NCI-H2081 treated with DMSO at 0.1 percent for 48 hours (cell line): ENCODE measurements at regions not wholly inside any gene's neighbourhood (a gene's known extent, or its start where the extent isn't known, plus 50 kb on each side); places are given as distances from the start of the nearest gene placed in this dataset.

Source experiments
- DNase-seq: peaks from one replicate; lab custom pipeline; 2025; lab: John Stamatoyannopoulos, UW

GRCh38 chr11:22491555-22492225 lies 133.9 kb downstream of the FANCF start:
- DNase-seq: no peak

GRCh38 chr11:22479971-22480720 lies 142.0 kb downstream of the SLC17A6 start:
- no peak for DNase-seq

DNA sequence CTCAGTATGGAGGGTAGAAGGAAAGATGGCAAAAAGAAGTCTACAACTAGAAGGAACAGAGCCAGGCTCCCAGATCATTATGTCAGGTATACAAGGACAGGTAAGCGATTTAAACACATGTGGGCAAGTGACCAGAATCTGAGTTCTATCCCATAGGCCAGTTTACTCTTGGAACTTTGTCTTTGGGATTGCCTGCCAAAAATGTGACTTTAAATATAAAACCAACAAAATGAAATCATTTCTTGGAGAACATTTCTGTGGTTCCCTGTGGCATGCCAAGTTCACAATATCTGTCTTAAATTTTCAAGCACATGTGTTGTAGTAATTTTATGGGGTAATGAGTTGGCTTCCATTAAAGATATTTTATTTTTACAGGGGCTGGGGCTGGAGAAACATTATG lies 141.0 kb downstream of the SLC17A6 start:
- no peak for DNase-seq

DNA sequence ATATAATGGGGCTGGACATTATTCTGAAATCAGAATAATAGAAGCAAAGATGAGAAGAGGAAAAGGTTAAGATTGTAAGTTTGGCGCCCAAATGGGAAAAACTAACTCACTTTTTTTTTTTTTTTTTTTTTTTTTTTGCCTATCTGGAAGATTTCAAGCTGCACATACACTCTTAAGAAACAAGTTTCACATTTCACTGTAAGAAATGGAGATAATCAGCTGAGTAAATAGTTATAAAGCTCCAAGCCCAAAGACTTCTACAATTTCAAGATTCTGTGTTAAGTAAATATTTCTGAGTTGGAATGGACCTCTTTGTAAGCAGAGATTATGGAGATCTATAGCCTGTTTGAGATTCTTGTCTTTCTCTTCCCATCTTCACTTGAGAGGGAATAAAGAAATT lies 140.0 kb downstream of the SLC17A6 start:
- DNase-seq: no peak

DNA sequence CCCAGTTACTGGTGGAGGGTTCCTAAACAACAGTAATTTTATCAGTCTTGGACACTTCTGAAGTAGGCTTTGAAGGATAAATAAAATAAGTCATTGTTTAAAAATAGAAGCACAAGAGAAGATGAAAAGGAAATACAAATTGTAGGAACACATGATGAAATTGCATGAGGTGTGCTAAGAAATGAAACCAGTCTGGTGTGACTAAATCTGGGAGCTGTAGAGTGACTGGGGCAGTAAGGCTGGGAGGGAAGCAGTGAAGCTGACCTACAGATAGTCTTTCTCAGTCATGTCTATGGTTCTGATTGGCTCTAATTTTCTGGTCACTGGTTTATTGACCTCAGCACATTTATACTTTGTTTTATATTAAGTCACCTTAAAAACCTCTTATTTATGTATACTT lies 139.1 kb downstream of the SLC17A6 start:
- no peak for DNase-seq

DNA sequence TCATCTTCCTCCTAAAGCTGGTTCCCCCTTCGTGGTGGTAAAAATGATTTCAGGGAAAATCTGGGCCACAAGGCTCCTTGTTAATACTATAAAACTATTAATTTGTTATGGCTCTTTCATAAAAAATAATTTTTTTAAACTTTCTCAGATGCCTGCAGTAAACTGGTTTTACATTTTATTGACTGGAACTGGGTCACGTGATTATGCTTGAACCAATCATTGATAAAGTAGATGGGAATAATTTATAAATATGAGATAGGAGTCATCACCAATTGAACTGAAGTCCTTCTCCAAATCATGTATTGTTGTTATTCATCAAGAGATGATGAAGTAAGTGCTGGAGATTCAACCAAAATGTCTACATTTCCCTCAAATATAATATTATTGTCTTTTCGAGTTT lies 138.4 kb downstream of the SLC17A6 start:
- DNase-seq: no peak

DNA sequence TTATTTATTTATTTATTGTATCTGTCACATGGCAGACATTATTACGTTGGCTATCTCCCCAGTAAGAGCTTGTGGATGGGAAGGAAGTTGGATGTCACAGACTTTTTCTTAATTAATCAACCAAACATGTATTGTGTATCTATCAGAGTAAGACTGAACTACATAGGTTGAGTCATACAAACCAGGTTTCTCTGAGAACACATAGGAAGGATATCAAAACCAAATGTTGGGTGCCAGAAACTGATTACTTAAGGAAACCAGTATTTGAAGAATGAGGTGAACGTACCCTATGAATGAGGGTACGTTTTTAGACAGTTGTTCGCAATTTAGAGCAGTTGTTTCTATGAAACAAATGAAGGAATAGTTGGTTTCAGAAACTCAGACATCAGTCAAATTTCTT lies 136.4 kb downstream of the SLC17A6 start:
- no peak for DNase-seq

DNA sequence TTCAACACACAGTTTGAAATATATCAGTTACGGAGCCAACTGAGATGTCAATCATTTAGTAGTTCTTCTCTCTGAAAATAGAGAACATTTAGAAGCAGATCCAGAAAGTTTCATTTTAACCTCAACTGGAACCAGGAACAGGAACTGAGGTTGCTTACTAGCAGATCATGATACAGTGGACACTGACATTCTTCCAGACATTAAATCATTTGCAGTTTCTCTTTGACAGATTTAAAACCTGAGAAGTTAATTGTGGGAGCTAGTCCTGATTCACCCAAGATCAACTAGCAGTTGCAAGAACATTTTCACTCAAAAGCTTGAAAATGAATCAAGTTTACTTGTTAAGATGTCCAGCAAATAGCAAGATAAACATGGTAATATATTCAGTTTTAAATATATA lies 135.4 kb downstream of the SLC17A6 start:
- no peak for DNase-seq

- DNase-seq: no peak
Observed at GRCh38 chr11:22472306-22472705, 134.1 kb downstream of the SLC17A6 start.

DNA sequence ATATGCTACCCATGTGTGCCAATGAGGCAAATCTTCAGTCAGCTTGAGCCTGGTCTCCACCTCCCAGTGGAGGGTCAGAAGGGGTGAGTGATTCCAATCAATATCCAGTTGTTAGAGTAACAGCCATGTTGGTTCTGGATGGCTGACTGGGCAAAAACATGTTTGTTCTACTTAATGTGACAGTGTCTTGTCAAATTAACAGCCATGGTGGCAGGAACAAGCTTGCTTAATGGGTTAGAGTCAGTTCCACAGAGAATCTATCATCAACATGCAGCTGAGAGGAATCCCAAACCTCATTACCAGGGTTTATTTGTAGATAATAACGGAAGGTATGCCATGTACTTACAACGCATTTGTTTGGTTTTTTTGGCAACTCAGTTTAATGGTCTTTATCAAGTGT lies 133.2 kb downstream of the SLC17A6 start:
- DNase-seq: no peak

DNA sequence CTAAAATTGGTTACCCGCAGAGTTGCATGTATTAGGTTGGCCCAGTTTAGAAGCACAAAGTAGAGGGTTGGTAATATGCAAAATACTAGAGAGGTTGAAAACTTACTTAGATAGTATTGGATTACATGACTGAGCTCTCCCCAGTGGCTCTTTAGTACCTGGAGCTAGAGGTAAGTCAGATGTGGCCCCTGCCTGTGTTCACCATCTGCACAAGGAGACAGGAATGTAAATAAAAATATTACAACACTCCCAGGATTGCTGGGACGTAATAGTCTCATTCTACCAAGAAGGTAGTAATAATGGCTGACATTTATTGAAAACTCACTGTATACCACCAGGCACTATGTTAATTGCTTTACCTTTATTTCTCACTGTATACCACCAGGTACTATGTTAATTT lies 129.6 kb downstream of the SLC17A6 start:
- DNase-seq: no peak

GRCh38 chr11:22467248-22467647 lies 129.1 kb downstream of the SLC17A6 start:
- no peak for DNase-seq

DNA sequence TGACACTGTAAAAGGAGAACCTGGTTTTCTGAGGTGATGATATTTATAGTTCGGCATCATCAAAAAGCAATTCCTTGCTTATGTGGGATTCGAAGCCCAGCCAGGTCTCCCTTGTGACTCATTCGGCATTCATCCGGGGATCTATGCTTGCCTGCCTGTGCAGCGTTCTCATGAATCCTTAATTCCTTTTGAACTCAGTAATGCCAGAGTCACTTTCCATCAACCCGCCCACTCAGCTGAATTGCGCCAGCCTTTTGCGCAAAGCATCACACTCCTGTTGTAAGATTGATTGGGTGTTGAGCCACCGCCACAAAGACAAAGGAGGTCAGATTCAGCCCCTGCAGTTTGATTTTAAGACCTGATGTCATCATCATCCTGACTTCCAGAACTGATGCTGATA lies 128.6 kb downstream of the SLC17A6 start:
- no peak for DNase-seq

GRCh38 chr11:22466351-22466750 lies 128.2 kb downstream of the SLC17A6 start:
- no peak for DNase-seq

DNA sequence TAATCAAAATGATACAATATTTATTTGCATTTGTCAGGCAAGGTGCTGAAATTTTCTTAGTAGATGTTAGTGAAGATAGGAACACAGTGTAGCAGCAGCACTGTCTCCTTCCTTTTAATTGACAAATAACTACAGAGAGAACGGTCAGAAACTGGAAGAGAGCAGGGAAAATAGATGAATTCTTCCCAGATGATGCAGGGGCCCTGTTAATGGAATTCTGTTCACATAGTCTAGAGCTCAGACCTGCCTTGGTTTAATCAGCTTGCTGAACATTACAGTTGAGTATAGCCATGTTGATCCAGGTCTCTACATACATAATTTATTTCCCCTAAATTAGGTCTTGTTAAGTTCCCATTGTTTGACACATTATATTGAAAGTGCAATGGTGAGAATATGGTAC lies 127.4 kb downstream of the SLC17A6 start:
- no peak for DNase-seq

GRCh38 chr11:22461626-22462025 lies 123.4 kb downstream of the SLC17A6 start:
- no peak for DNase-seq

DNA sequence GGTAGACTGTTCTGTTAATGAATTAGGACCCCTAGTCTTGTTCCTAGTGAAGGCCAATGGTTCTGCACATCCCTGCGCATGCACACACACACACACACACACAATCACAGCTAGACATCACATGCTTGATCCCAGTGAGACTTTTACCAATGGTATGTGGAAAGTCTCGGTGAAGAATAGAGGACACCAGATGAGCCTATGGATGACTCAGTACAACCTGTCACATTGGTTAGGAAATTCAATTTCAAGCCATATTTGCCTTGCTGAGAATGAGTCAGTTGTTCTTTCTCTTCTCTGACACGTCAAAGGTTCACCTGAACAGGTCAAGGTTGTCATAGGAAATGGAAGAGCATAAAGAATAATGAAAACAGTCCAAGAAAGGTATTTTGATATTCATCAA lies 122.0 kb downstream of the SLC17A6 start:
- DNase-seq: no peak

GRCh38 chr11:22459048-22459447 lies 120.9 kb downstream of the SLC17A6 start:
- no peak for DNase-seq

DNA sequence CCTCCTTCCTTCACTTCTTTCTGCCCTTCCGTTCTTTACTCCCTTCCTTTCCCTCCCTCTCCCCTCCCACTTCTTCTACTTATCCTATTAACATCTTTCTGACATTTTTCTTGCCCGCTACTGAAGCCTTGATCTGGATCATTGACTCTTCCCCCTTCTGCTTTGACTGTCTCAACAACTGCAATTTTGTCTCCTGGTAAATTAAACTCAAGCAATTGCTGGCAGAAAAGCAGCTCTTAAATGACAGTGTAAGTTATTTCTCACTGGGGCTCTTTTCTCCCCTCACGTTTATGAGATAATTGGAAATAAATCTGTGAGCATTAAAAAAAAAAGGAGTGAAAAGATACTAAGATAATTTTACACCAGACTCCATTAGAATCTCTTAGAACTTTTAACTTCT lies 120.0 kb downstream of the SLC17A6 start:
- DNase-seq: no peak

GRCh38 chr11:22456993-22457762 lies 119.0 kb downstream of the SLC17A6 start:
- no peak for DNase-seq

DNA sequence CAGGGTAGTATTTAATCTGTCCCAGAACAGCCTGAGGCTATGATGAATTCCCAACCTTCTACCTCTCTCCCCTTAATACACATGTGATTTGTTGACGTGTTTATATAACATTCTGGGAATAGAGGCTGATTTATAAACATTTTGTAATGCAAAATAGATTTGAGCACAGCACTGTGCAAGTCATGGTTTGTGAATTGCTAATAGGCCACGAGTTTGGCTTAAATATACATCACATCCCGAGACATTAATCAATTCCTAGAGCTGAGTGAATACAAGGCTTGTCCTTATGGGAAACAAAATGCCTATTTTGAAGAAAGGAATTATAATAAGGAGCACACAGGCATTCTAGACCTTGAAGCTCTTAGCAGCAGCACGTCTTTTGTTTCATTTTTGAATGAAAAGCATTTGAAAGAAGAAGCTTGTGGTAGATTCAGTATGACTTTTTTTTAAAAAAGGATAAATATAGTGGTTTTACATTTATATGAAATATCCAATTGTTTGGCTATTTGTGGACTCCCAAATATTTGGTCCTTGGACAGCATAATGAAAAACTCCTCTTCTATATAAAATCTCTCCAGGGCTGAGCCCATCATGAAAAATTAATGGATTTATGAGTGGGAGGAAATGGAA lies 116.4 kb downstream of the SLC17A6 start:
- no peak for DNase-seq

DNA sequence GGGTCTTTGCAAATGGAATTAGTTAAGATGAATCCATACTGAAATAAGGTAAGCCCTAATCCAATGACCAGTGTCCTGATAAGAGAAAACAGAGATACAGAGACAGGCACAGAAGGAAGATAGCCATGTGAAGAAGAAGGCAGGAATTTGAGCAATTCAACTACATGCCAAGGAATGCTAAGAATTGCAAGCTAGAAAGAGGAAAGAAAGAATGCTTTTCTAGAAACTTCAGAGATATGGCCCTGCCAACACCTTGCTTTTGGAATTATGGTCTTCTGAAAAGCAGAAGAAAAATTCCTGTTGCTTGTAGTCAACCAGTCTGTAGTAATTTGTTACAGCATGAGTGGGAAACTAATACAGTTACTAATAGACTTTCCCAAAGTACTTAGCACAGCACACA lies 111.3 kb downstream of the SLC17A6 start:
- no peak for DNase-seq

- DNase-seq: no peak
Observed at GRCh38 chr11:22444076-22444475, 105.9 kb downstream of the SLC17A6 start.
